ENCODE measurements at regions not wholly inside any gene's neighbourhood (a gene's known extent, or its start where the extent isn't known, plus 50 kb on each side); places are given as distances from the start of the nearest gene placed in this dataset.

DNA sequence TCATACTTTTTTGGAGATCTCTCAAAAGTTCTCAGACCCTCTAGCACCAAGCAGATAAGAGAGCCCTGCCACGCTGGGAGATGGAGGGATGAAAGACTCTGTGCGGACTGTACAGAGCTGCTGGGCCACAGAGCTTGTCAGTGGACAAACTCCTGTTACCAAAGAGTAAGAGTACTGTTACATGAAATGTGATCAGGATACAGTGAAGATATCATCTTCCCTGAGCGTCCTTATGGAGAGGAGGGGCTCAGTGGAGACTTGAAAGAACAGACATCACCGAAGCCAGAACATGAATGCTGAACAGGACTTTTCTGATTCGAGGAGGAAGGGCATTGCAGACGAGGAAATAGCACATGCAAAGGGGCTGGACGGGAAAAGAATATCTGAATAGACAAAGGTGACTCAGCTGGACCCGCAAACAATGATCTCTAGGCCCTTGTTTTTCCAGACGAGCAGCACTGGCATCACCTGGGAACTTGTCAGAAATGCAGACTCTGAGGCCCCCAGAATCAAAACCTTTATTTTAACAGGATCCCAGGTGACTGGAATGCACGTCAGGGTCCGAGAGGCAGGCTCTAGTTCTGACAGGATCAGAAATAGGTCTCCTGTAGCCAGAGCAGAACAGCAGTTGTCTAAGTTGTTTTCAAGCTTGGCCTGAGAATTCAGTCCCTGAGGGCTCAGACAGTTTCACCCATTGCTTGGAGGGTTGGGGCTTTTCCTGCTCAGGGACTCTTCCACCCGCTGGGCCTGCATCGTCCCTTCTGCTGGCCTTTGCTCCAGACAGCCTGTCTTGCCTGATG, 277.9 kb downstream of the RPLP1 start:
- ATAC-seq (no peak), DNase-seq (ENCODE audit: low spot score) (no peak)
- intact Hi-C loops (cut with DNase I), result no loop called here

GRCh38 chr15:69731081-69731330, 278.4 kb downstream of the RPLP1 start:
- DNase-seq (ENCODE audit: low spot score), result no peak
- no peak for ATAC-seq
- intact Hi-C loops (cut with DNase I), result no loop called here

DNA sequence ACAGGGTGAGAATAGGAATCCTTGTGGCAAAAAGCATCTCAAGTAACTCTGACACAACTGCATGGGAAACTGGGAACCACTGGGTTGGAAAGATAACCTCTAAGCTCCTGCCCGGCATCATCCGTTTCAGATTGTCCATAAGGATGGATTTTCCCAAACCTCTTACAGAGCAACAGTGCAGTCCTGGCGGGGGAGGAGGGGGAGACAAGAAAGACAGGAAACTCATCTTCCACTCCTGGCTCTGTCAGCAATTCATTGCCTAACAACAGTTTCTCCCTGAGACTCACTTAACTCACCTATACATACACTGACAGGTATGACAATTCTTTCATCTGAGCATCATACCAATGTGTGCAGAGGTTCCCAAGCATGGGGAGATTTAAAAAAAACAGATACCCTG, 279.0 kb downstream of the RPLP1 start:
- ATAC-seq, result no peak
- DNase-seq (ENCODE audit: low spot score), result no peak
- intact Hi-C loops (cut with DNase I), result no loop called here

- intact Hi-C loops (cut with DNase I), result no loop called here
- no peak for ATAC-seq
- no peak for DNase-seq (ENCODE audit: low spot score)
These were observed 279.5 kb downstream of the RPLP1 start for GRCh38 chr15:69732133-69732532.

- ATAC-seq, result peak; percentile 53
- no peak for DNase-seq (ENCODE audit: low spot score)
- intact Hi-C loops (cut with DNase I), result no loop called here
These were observed 282.1 kb downstream of the RPLP1 start for GRCh38 chr15:69734699-69735098.

- intact Hi-C loops (cut with DNase I), result no loop called here
- DNase-seq (ENCODE audit: low spot score), result no peak
- peak; percentile 92 for ATAC-seq
These were observed 282.5 kb downstream of the RPLP1 start for GRCh38 chr15:69735121-69735520.

DNA sequence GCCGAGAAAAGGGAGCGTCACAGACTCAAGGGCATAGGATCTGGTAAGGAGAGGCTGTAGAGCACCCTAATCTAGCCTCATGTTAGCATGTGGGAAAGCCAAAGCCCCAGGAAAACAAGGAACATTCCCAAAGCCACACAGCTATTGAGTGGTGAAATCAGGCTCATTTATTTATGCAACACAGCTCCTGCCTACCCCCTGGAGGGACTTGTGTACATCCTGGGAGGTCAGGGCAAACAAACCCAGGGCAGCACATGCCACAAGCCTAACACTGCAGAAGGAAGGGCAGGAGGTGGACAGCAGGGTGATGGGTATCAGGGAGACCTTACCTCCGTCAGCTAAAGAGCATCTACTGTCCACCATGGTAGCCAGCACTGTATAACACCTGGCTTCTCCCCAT, 283.5 kb downstream of the RPLP1 start:
- intact Hi-C loops (cut with DNase I), result no loop called here
- ATAC-seq, result no peak

GRCh38 chr15:69737916-69738315, 285.3 kb downstream of the RPLP1 start:
- DNase-seq (ENCODE audit: low spot score), result no peak
- ATAC-seq, result no peak
- intact Hi-C loops (cut with DNase I), result no loop called here

More for the DNA sequence above, 283.5 kb downstream of the RPLP1 start:
- no peak for DNase-seq (ENCODE audit: low spot score)

DNA sequence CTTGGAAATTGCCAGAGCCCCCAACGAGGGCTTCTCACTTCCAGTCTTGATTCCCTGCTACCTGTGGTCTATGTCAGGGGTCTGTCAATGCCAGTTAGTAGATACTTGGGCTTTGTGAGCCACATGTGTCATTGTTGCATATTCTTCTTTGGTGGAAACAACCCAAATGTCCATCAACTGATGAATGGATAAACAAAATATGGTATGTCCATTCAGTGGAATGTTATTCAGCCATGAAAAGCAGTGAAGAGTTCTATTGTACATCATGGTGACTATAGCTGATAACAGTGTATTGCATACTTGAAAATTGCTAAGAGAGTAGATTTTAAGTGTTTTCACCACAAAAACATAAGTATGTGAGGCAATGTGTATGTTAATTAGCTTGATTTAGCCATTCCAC, 288.1 kb downstream of the RPLP1 start:
- ATAC-seq (no peak), DNase-seq (ENCODE audit: low spot score) (no peak)
- intact Hi-C loops (cut with DNase I), result no loop called here

DNA sequence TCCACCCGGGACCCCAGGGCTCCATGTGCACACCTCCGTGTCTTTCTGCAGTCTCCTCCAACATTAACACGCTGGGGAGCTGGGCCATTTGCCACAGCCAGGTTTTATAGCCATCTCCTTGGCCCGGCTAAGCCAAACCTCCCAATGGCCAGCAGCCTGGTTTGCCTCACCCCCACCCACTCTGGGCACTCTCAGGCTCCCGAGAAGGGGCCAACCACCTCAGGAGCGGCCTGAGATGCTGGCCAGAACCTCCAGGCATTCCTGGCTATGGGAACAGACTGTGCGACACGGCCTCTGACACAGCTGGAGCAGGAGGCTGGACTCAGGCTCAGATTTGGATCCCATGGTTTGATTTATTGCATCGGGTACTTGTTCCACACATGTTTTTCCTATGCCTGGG, 289.7 kb downstream of the RPLP1 start:
- ATAC-seq, result no peak
- intact Hi-C loops (cut with DNase I), result no loop called here
- no peak for DNase-seq (ENCODE audit: low spot score)

DNA sequence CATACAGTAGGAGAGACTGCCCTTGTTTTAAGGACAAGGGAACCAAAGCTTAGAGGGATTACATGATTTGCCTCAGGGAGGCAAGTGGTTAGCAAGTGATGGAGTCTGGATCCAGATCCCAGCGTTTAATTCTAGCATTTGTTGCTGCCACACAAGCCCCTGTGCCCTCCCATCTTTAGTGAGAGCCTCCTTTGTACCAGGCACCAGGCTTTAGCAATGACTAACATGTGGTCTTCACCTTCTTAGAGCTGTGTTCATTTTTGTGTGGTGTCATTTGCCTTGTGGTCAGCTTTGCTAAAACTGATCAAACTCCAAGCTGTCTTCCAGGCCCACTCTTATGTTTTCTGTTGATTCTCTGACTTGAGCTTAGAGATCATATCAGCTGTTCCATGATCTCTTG, 290.5 kb downstream of the RPLP1 start:
- intact Hi-C loops (cut with DNase I), result no loop called here
- no peak for DNase-seq (ENCODE audit: low spot score)
- no peak for ATAC-seq

GRCh38 chr15:69744391-69745162, 292.0 kb downstream of the RPLP1 start:
- DNase-seq (ENCODE audit: low spot score) (no peak), ATAC-seq (no peak)
- intact Hi-C loops (cut with DNase I), result no loop called here

DNA sequence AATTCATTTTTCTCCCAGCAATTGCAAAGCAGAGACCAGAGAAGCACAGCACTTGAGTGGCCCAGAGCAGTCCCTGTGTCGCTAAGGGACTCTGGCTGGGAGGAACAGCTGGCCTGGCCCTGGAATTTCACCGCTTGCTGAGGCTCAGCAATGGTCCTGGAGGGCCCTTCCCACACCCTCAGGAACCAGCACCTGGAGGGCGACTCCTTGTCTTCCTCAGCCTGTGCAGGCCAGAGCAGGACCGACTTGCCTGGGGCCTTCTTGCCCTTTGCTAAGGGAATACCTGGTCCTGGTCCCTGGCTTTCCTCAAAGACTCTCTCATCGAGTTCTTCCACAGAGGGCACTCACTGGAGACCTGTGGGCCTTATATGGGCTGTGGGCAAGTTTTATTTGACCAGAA, 294.6 kb downstream of the RPLP1 start:
- ATAC-seq (no peak), DNase-seq (ENCODE audit: low spot score) (no peak)
- intact Hi-C loops (cut with DNase I), result no loop called here

GRCh38 chr15:69748131-69748530, 295.5 kb downstream of the RPLP1 start:
- ATAC-seq (no peak), DNase-seq (ENCODE audit: low spot score) (no peak)
- intact Hi-C loops (cut with DNase I), result no loop called here

DNA sequence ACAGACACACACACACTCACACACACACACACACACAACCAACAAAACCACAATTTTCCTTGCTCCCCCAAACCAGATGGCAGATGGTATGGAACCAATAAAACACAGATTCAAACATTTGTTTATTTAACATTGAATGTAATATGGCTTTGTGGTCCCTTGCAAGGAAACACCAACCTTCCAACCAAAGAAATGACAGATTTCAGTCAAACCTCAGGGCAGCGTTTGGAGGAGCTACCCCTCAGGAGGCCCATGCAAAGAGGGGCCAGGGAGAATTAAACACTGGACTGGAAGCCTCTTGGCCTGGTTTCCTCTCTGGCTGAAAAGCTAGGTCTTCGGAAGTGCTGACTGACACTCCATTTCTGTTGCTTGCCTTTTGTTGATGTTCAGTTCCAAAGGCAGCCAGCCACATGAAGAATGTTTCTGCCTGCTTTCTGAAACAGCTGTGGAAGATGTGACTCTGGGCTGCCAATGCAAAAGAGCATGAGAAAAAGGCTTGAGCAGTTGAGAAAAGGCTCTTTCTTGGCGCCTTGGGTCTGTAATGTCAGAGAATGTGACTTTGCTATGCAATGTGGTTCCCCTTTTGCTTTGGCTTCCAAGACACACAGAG, 296.1 kb downstream of the RPLP1 start:
- intact Hi-C loops (cut with DNase I), result no loop called here
- no peak for ATAC-seq
- DNase-seq (ENCODE audit: low spot score), result no peak

GRCh38 chr15:69749274-69749673, 296.7 kb downstream of the RPLP1 start:
- ATAC-seq, result no peak

GRCh38 chr15:69749797-69750196, 297.2 kb downstream of the RPLP1 start:
- DNase-seq (ENCODE audit: low spot score), result no peak
- intact Hi-C loops (cut with DNase I), result no loop called here

More at GRCh38 chr15:69749274-69749673, 296.7 kb downstream of the RPLP1 start:
- intact Hi-C loops (cut with DNase I), result no loop called here
- DNase-seq (ENCODE audit: low spot score), result no peak

GRCh38 chr15:69750253-69750652, 297.6 kb downstream of the RPLP1 start:
- ATAC-seq, result no peak
- no peak for DNase-seq (ENCODE audit: low spot score)
- intact Hi-C loops (cut with DNase I), result no loop called here

More at GRCh38 chr15:69749797-69750196, 297.2 kb downstream of the RPLP1 start:
- ATAC-seq, result no peak

GRCh38 chr15:69751147-69751546, 298.5 kb downstream of the RPLP1 start:
- intact Hi-C loops (cut with DNase I), result no loop called here
- peak; percentile 46 for ATAC-seq
- no peak for DNase-seq (ENCODE audit: low spot score)

DNA sequence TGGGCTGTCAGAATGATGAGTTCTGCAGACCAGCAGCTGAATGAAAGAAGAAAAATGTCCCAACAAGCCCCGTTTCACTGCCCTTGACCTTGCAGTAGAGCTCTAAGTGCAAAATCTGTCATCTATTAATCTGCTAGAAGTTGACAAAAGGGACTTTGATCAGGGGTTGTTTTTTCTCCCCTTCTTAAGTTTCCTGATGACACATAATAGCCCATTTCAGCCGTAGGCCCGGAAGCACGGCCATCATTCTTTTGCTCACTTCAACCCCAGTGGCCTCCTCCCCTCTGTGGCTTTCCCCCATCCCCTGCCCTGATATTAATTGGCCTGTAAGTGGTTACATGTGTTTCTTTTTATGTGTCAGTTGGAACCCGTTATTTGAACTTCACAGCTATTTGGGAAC, 298.9 kb downstream of the RPLP1 start:
- ATAC-seq, result peak; percentile 91
- DNase-seq (ENCODE audit: low spot score), result no peak
- intact Hi-C loops (cut with DNase I), result no loop called here

Data from sciatic nerve (tissue), 2 donors.